GM19328 (cell line): ENCODE measurements at regions not wholly inside any gene's neighbourhood (a gene's known extent, or its start where the extent isn't known, plus 50 kb on each side); places are given as distances from the start of the nearest gene placed in this dataset.

Experiments used
- ATAC-seq: cut with Tn5 transposase; IDR thresholded peaks from one replicate; pipeline ENCODE4 v1.9.1; 2021; ENCODE audit warnings: mild to moderate bottlenecking, moderate library complexity; ENCODE audit not compliant: unreplicated experiment

GRCh38 chr12:58131986-58132755 lies 190.8 kb downstream of the ATP23 start:
- ATAC-seq: no peak

GRCh38 chr12:58138424-58138823 lies 197.1 kb downstream of the ATP23 start:
- ATAC-seq: no peak

DNA sequence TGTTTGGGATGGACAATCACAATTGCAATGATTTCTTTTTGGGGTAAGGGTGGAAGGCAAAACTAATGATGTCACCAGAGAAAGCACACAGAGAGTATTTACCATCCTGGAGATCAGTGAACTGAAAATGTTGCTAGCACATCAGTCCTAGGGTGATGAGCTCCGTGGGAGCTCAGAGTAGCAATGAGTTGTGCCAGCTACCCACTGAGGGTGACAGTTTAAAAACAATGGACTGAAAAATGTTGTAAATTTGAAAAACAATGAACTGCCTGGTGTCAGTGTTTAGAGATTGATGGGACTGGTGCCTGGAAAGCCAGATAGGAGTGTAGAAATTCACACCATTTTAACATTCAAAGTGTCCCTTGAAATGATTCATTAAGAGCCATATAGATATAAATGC lies 198.5 kb downstream of the ATP23 start:
- ATAC-seq: no peak

- no peak for ATAC-seq
These were observed 199.0 kb downstream of the ATP23 start for GRCh38 chr12:58140395-58140794.

DNA sequence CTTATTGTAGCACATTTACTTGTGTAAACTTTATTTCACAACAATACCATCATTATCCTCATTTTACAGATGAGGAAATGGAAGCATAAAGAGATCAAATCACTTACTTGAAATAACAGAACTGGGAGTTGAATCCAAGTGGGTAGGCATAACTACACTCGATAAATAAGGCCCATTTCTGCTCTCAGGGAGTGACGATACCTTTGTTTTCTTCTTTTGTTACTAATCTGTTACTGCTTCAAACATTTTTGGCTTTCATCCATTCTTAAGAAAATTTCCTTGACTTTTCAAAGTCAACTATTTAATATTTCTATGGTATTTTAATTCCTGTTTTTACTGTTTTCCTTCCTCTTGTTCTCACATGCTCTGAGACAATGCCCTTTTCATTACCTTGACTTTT lies 201.6 kb downstream of the ATP23 start:
- no peak for ATAC-seq

GRCh38 chr12:58143498-58143995 lies 202.2 kb downstream of the ATP23 start:
- ATAC-seq: no peak

- no peak for ATAC-seq
These were observed 207.0 kb downstream of the ATP23 start for GRCh38 chr12:58148405-58148804.

- no peak for ATAC-seq
These were observed 207.6 kb downstream of the ATP23 start for GRCh38 chr12:58148976-58149375.

DNA sequence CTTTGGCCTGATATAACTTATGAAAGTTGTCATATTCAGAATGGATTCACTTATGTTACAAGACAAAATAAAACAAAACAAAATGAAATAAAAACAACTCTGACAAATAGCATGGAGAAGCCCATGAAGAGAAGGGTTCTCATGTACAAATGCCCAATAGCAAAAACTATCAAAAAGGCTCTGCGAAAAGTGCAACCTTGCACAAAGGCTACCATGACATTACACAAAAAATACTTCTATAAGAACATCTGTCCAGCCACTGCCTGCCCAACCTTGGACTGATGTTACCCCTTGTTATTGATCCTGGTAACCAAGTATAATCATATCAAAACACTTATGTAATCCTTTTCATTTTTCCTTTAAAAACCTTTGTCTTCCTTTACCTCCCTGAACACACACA lies 213.0 kb downstream of the ATP23 start:
- ATAC-seq: no peak

DNA sequence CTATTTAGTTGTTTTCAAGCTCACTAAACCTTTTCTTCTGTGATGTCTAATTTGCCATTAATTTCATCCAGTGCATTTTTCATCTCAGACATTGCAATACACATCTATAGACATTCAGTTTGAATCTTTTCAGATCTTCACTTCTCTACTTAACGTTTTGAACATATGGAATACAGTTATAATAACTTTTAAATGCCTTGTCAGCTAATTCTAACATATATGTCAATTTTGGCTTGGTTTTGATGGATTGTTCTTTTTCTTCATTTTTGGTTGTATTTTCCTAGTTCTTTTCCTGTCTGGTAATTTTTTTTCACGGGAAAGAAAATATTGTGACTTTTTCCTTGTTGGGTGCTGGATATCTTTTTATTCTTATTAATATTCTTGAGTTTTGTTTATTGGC lies 215.3 kb downstream of the ATP23 start:
- no peak for ATAC-seq

DNA sequence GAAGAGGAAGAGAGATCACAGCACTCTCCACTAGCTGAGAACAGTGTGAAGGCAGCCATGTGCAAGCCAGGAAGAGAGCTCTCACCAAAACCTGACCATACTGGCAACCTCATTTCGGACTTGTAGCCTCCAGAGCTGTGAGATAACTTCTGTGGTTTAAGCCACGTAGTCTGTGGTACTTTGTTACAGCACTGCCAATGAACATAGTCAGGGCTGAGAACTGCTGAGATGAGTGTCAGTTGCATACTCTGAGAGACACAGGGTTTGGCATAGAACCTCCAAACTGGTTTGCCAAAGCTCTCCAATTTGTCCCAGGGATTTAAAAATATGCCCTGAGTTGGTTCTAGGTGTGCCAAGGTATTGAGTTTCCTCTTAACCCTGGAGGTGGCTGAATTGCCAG lies 218.6 kb downstream of the ATP23 start:
- ATAC-seq: no peak

GRCh38 chr12:58161773-58162172 lies 220.4 kb downstream of the ATP23 start:
- ATAC-seq: no peak

DNA sequence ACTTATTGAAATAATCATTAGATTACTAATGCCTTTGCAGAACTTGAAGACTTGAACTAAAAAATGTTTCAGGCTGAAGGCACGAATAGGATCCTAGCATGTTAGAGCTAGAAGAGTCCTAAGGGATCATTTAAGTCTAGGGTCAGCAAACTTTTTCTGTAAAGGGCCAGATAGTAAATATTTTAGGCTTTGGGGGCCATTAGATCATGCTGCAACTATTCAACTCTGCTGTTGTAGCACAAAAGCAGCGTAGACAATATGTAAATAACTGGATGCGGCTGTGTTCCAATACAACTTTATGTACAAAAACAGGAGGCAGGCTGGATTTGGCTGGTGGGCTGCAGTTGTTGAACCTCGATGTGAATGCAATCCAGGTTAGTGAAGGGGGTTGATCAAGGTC lies 221.7 kb downstream of the ATP23 start:
- ATAC-seq: no peak

DNA sequence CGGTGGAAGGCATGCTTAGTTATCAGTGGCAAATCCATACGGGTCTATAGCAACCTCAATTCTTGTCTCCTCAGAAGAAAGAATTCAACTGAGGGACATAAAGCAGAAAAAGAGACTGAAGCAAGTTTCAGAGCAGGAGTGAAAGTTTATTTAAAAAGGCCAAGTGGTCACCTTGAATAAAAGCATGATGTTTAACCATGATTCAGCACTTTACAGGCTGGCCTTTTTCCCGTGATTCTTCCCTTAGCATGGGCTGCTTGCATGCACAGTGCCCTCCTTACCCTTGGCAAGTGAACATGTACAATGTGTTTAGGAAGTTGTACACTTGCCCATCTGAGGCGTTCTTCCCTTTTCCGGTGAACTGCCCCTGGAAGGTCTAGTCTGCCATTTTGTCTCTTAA lies 225.3 kb downstream of the ATP23 start:
- no peak for ATAC-seq

- ATAC-seq: no peak
These were observed 226.3 kb downstream of the ATP23 start for GRCh38 chr12:58167622-58168021.

GRCh38 chr12:58169826-58170225 lies 228.5 kb downstream of the ATP23 start:
- ATAC-seq: no peak

DNA sequence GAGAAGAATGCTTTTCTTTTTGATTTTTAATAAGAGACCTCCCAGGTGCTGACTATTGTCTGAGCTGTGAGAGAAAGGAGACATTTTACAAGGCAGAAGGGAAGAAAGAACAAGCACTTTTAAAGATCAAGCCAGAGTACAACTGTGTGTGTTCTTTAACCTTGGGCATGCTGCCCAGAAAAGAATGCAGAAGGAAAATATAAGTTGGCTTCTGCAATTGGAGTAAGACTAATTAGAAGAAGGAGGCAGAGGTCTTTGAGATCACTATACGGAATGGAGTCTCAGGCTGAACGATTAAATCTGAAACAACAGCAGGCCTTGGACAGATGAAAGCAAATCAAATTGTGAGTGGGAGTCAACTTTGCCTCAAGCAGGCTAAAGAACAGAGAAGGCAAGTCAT lies 230.5 kb downstream of the ATP23 start:
- ATAC-seq: no peak

DNA sequence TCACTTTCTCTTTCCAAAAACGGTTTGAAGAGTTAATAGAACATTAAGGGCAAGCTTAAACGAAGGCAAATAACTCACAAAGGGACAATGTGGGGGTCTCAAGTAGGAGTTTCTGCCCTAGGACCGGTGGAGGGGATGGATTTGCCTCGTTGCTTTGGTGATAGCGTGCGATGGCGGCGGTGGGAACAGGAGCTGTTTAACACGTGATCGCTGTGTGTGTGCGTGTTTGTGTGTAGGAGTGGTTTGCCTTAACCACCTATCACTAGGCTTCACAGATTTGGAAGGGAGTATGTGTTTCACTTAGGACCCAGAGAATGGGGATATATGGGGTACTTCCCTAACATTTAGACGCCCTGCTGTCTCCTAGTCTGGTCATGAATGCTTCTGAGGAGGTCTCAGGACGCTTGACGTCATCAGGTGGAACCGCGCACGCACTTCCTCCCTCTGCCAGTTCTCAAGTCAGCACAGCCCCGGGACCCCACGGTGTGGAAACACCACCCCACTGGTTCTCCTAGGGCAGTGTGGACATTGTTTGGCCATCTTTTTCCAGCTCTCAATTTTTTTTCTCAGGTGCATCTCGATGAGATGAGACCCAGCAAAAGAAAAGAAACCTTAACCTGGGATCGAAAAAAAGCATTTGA lies 231.2 kb downstream of the ATP23 start:
- no peak for ATAC-seq

- ATAC-seq: no peak
These were observed 232.9 kb downstream of the ATP23 start for GRCh38 chr12:58174316-58174715.

GRCh38 chr12:58176296-58176869 lies 235.0 kb downstream of the ATP23 start:
- ATAC-seq: no peak

DNA sequence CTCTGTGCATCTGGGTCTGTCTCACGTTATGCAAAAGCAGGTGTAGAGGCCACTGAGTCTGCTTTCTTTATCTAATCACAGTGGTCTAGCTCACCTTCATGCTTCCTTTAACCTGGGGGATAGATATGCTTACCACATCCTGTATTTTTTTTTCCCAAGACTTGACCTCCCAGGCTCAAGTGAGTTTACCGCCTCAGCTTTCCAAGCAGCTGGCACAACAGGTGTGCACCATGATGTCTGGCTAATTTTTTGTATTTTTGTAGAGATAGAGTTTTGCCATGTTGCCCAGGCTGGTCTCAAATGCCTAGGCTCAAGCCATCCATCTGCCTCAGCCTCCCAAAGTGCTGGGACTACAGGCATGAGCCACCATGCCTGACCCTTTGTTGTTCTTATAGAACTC lies 236.0 kb downstream of the ATP23 start:
- no peak for ATAC-seq

DNA sequence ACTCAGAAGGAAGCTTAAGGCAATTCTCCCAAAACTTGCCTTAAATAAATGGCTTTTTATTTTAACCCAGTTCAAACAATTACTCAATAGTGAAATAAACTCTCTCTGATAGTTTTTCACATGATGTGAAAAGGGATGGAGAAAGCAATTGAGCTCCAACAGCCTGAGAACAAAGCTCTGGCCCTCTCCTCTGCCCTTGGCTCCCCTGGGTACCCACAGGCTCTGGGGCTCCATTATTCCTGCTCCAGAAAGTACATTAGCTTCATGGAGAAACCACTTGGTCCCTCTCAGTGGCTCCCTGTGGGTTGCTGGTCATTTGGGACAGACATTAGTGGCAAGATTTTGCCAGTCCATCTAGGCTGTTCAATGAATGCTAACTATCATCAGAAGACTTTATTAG lies 242.8 kb downstream of the ATP23 start:
- no peak for ATAC-seq
